Thoracic aorta (tissue), 2 donors: ENCODE measurements at regions not wholly inside any gene's neighbourhood (a gene's known extent, or its start where the extent isn't known, plus 50 kb on each side); places are given as distances from the start of the nearest gene placed in this dataset.

Source experiments
- ATAC-seq: fragments of 150-250 bp; one replicate; pipeline ENCODE4 v1.8.0; 2017; ENCODE audit warnings: low read depth; ENCODE audit not compliant: insufficient number of reproducible peaks, low FRiP score
- DNase-seq: peaks from one replicate; pipeline ENCODE4 v3.0.0-alpha.2; 2020; ENCODE audit warnings: low spot score
- H3K27ac ChIP-seq, 2 donors: fragments of 200-600 bp; sonication (generic); 1 replicate in 1 of 2; 2 replicates in 1 of 2; pipeline ENCODE4 v1.5.1; 2016; ENCODE audit warnings: mild to moderate bottlenecking in 2 of 2, moderate library complexity in 2 of 2
- H3K27me3 ChIP-seq: fragments of 200-600 bp; sonication (generic); replicated peaks from 2 replicates; pipeline ENCODE4 v1.6.0; 2016; ENCODE audit warnings: mild to moderate bottlenecking; ENCODE audit not compliant: insufficient read depth
- H3K36me3 ChIP-seq: fragments of 200-600 bp; sonication (generic); one replicate; pipeline ENCODE4 v1.5.1; 2016
- H3K4me1 ChIP-seq, 2 donors: fragments of 200-600 bp; sonication (generic); 1 replicate in 1 of 2; 2 replicates in 1 of 2; pipeline versions ENCODE4 v1.5.1 to v1.6.0; 2016; ENCODE audit warnings: low read depth in 2 of 2, mild to moderate bottlenecking in 1 of 2; ENCODE audit not compliant: control insufficient read depth in 1 of 2
- H3K4me3 ChIP-seq: fragments of 200-600 bp; sonication (generic); 2 replicates; pipeline ENCODE4 v1.5.1; 2016; ENCODE audit warnings: mild to moderate bottlenecking
- H3K9me3 ChIP-seq: fragments of 200-600 bp; sonication (generic); 2 replicates; pipeline ENCODE4 v1.5.1; 2016
- CTCF ChIP-seq: fragments of 200-600 bp; sonication (generic); IDR thresholded peaks from one replicate; pipeline ENCODE4 v1.5.1; 2019; ENCODE audit warnings: antibody characterized with exemption

DNA sequence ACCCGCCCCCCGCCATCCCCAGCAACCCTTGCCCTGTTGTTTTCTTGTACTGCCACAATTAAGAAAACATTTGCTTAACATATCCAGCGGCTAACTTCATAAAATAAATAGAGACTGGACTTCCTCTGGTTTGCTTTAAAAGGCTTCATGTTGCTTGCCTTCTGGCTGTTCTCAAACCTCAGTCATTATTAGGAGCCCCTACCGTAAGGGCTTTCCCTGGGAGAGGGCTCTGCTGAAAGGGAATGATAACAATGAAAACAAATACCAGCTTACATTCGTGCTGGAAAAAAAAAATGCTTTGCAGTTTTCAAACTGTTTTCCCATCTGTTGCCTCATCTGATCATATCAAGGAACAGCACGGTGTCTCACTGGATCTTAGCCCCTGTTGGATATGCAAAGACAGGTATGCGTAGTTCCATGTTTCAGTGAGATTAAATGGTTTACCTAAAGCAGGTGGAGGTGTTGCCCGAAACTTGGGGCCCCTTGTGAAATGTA, 77.2 kb upstream of the VGLL4 start:
- Histone ChIP-seq H3K4me3 (peak overlapping the region; percentile 94), H3K27me3 (no peaks in the 10 kb centered on the region), H3K9me3 (no peaks in the 10 kb centered on the region), H3K27ac (peak overlapping the region; percentile 92 to 94), H3K4me1 (peaks cover 0 to 25% of the 10 kb centered on the region in 2 donors), H3K36me3 (no peaks in the 10 kb centered on the region)
- no peak for TF ChIP-seq CTCF
- DNase-seq (no peak), ATAC-seq (no peak)

GRCh38 chr3:11720304-11720898, 76.7 kb upstream of the VGLL4 start:
- ATAC-seq (peak; percentile 56), DNase-seq (peak; percentile 36)
- no peaks in the 10 kb centered on the region for H3K36me3 ChIP-seq
- peak overlapping the region; percentile 94 for H3K4me3 ChIP-seq
- H3K27ac ChIP-seq, result peak overlapping the region; percentile 92 to 94
- no peaks in the 10 kb centered on the region for H3K27me3 ChIP-seq
- TF ChIP-seq CTCF, result peak; percentile 9
- peaks cover 0 to 25% of the 10 kb centered on the region in 2 donors for H3K4me1 ChIP-seq
- H3K9me3 ChIP-seq, result no peaks in the 10 kb centered on the region

GRCh38 chr3:11719406-11720303, 75.9 kb upstream of the VGLL4 start:
- H3K4me1 ChIP-seq, result peaks cover 0 to 25% of the 10 kb centered on the region in 2 donors
- peak overlapping the region; percentile 94 for H3K4me3 ChIP-seq
- TF ChIP-seq CTCF, result no peak
- DNase-seq (peak; percentile 7), ATAC-seq (peak; percentile 38)
- H3K9me3 ChIP-seq, result no peaks in the 10 kb centered on the region
- peak overlapping the region; percentile 92 to 94 for H3K27ac ChIP-seq
- no peaks in the 10 kb centered on the region for H3K27me3 ChIP-seq
- H3K36me3 ChIP-seq, result no peaks in the 10 kb centered on the region

- Histone ChIP-seq H3K9me3 (no peaks in the 10 kb centered on the region), H3K36me3 (no peaks in the 10 kb centered on the region), H3K27ac (peak overlapping the region; percentile 92 to 94), H3K27me3 (no peaks in the 10 kb centered on the region), H3K4me3 (peak overlapping the region; percentile 94), H3K4me1 (peaks cover 0 to 25% of the 10 kb centered on the region in 2 donors)
- TF ChIP-seq CTCF, result no peak
- DNase-seq (peak; percentile 32), ATAC-seq (peak; percentile 5)
Observed at GRCh38 chr3:11718637-11719405, 75.1 kb upstream of the VGLL4 start.
